GM23338 (cell line): ENCODE measurements at regions not wholly inside any gene's neighbourhood (a gene's known extent, or its start where the extent isn't known, plus 50 kb on each side); places are given as distances from the start of the nearest gene placed in this dataset.

Experiments
- ATAC-seq: fragments of 200-7000 bp; cut with Tn5 transposase; 3 replicates; pipeline ENCODE4 v1.9.1; 2020
- DNase-seq: peaks from one replicate; pipeline ENCODE4 v3.0.0-alpha.2; 2015; ENCODE audit warnings: low spot score
- H2AFZ ChIP-seq: fragments of 200-600 bp; sonication (generic); 2 replicates; pipeline ENCODE4 v1.8.0; 2016; ENCODE audit warnings: antibody characterized with exemption, mild to moderate bottlenecking, moderate library complexity
- H3F3A ChIP-seq: fragments of 200-600 bp; sonication (generic); replicated peaks from 2 replicates; pipeline ENCODE4 v1.8.0; 2017; ENCODE audit warnings: antibody characterized with exemption, mixed run types, low read depth
- H3K27ac ChIP-seq: fragments of 200-600 bp; sonication (generic); 2 replicates; pipeline ENCODE4 v1.6.1; 2016; ENCODE audit warnings: low read depth
- H3K27me3 ChIP-seq: fragments of 200-600 bp; sonication (generic); 2 replicates; pipeline ENCODE4 v1.8.0; 2016; ENCODE audit warnings: mild to moderate bottlenecking, mixed run types, moderate library complexity; ENCODE audit not compliant: insufficient read depth
- H3K36me3 ChIP-seq: fragments of 200-600 bp; sonication (generic); 2 replicates; pipeline ENCODE4 v1.8.0; 2016; ENCODE audit warnings: mild to moderate bottlenecking; ENCODE audit not compliant: insufficient read depth
- H3K4me1 ChIP-seq: fragments of 200-600 bp; sonication (generic); 2 replicates; pipeline ENCODE4 v1.8.0; 2016; ENCODE audit warnings: mild to moderate bottlenecking, moderate library complexity; ENCODE audit not compliant: insufficient read depth
- H3K4me2 ChIP-seq: fragments of 200-600 bp; sonication (generic); 2 replicates; pipeline ENCODE4 v1.7.1; 2017; ENCODE audit warnings: mixed run types
- H3K4me3 ChIP-seq: fragments of 200-600 bp; sonication (generic); 2 replicates; pipeline ENCODE4 v1.6.1; 2016; ENCODE audit warnings: mixed run types
- H3K79me2 ChIP-seq: fragments of 200-600 bp; sonication (generic); replicated peaks from 2 replicates; pipeline ENCODE4 v1.8.0; 2017; ENCODE audit warnings: mild to moderate bottlenecking; ENCODE audit not compliant: insufficient read depth
- H3K9me2 ChIP-seq: fragments of 200-600 bp; sonication (generic); 2 replicates; pipeline ENCODE4 v1.8.0; 2017; ENCODE audit not compliant: insufficient read depth
- H4K20me1 ChIP-seq: fragments of 200-600 bp; sonication (generic); replicated peaks from 2 replicates; pipeline ENCODE4 v1.8.0; 2017; ENCODE audit warnings: mild to moderate bottlenecking; ENCODE audit not compliant: insufficient read depth
- H3K27ac Mint-ChIP-seq: 2 replicates; pipeline ENCODE4 v1.8.0; 2020; ENCODE audit warnings: inconsistent platforms, mild to moderate bottlenecking, moderate library complexity, mixed read lengths
- H3K27me3 Mint-ChIP-seq: 3 replicates; pipeline ENCODE4 v1.8.0; 2022; ENCODE audit warnings: low read depth, mild to moderate bottlenecking, moderate library complexity, mixed read lengths, inconsistent platforms; ENCODE audit not compliant: insufficient read depth, poor library complexity
- H3K36me3 Mint-ChIP-seq: 3 replicates; pipeline ENCODE4 v1.8.0; 2021; ENCODE audit warnings: low read depth, mild to moderate bottlenecking, inconsistent platforms, moderate library complexity, mixed read lengths
- H3K4me1 Mint-ChIP-seq: 3 replicates; pipeline ENCODE4 v1.8.0; 2020; ENCODE audit warnings: mild to moderate bottlenecking, inconsistent platforms, mixed read lengths
- H3K4me3 Mint-ChIP-seq: 3 replicates; pipeline ENCODE4 v1.8.0; 2021; ENCODE audit warnings: moderate library complexity, mild to moderate bottlenecking, inconsistent platforms, mixed read lengths
- H3K9me3 Mint-ChIP-seq: 3 replicates; pipeline ENCODE4 v1.8.0; 2020; ENCODE audit warnings: moderate library complexity, mild to moderate bottlenecking, inconsistent platforms, mixed read lengths
- CREB1 ChIP-seq: fragments of 250-450 bp; sonication (Bioruptor Pico); IDR thresholded peaks from 2 replicates; pipeline ENCODE4 v1.5.0; 2020; ENCODE audit warnings: low read depth, mild to moderate bottlenecking, moderate library complexity
- CTCF ChIP-seq, 2 experiments: fragments of 200-600 bp in 1 of 2; sonication (generic) in 1 of 2; conservative IDR thresholded peaks; 2 replicates each; pipeline versions ENCODE4 v1.5.1 to v1.6.1; 2016 to 2017; ENCODE audit warnings: antibody characterized with exemption in 2 of 2, low read depth in 2 of 2, mild to moderate bottlenecking in 2 of 2, moderate library complexity in 1 of 2
- EZH2 ChIP-seq: fragments of 200-600 bp; sonication (generic); IDR thresholded peaks from one replicate; pipeline ENCODE4 v1.8.0; 2017; ENCODE audit warnings: antibody characterized with exemption, mild to moderate bottlenecking, low read depth; ENCODE audit not compliant: unreplicated experiment
- EZH2phosphoT487 ChIP-seq: fragments of 200-600 bp; sonication (generic); IDR thresholded peaks from one replicate; pipeline ENCODE4 v1.8.1; 2018; ENCODE audit warnings: antibody characterized with exemption; ENCODE audit not compliant: unreplicated experiment
- JUNB ChIP-seq: IDR thresholded peaks from one replicate; pipeline ENCODE4 v1.6.1; 2016; ENCODE audit warnings: antibody characterized with exemption; ENCODE audit not compliant: unreplicated experiment
- NANOG ChIP-seq: IDR thresholded peaks from 2 replicates; pipeline ENCODE4 v1.6.1; 2016; ENCODE audit warnings: antibody characterized with exemption, borderline replicate concordance
- POLR2AphosphoS5 ChIP-seq: IDR thresholded peaks from 2 replicates; pipeline ENCODE4 v1.6.1; 2016; ENCODE audit warnings: antibody characterized with exemption, low read depth
- REST ChIP-seq: IDR thresholded peaks from one replicate; pipeline ENCODE4 v1.6.1; 2018; ENCODE audit warnings: antibody characterized with exemption; ENCODE audit not compliant: unreplicated experiment
- STAT1 ChIP-seq: IDR thresholded peaks from one replicate; pipeline ENCODE4 v1.6.1; 2016; ENCODE audit warnings: antibody characterized with exemption; ENCODE audit not compliant: unreplicated experiment
- ZNF114 ChIP-seq: fragments of 250-450 bp; sonication (Bioruptor Pico); IDR thresholded peaks from 2 replicates; pipeline ENCODE4 v1.5.0; 2020; ENCODE audit warnings: mild to moderate bottlenecking, moderate library complexity
- ZNF331 ChIP-seq: fragments of 250-450 bp; sonication (Bioruptor Pico); IDR thresholded peaks from 2 replicates; pipeline ENCODE4 v1.5.0; 2020; ENCODE audit warnings: low read depth, mild to moderate bottlenecking, moderate library complexity
- ZNF462 ChIP-seq: fragments of 250-450 bp; sonication (Bioruptor Pico); IDR thresholded peaks from 2 replicates; pipeline ENCODE4 v1.5.0; 2020; ENCODE audit warnings: mild to moderate bottlenecking, moderate library complexity

GRCh38 chrX:104335756-104336155 is 81.0 kb upstream of the ESX1 start (continued):
- TF ChIP-seq CTCF (conservative IDR thresholded peaks at IDR 0.05; ENCODE audit: low read depth in 2 of 2) (no peak), REST (no peak), EZH2phosphoT487 (no peak), EZH2 (no peak), ZNF331 (CRISPR knock-in tag) (no peak), NANOG (no peak), JUNB (no peak), STAT1 (no peak), CREB1 (CRISPR knock-in tag) (no peak)

GRCh38 chrX:104334971-104335370 is 80.2 kb upstream of the ESX1 start:
- H3K4me2 ChIP-seq = no peak overlapping the region
- H3K4me1 ChIP-seq = no peaks in the 10 kb centered on the region
- no peaks in the 10 kb centered on the region for H4K20me1 ChIP-seq
- no peaks in the 10 kb centered on the region for H3K36me3 ChIP-seq
- Mint-ChIP-seq H3K36me3 (no peaks in the 10 kb centered on the region), H3K4me1 (no peaks in the 10 kb centered on the region), H3K27me3 (no peaks in the 10 kb centered on the region), H3K27ac (no peak overlapping the region), H3K9me3 (no peaks in the 10 kb centered on the region), H3K4me3 (no peak overlapping the region)
- no peak overlapping the region for H3K27ac ChIP-seq
- H3K27me3 ChIP-seq = no peaks in the 10 kb centered on the region
- DNase-seq = no peak
- no peak for TF ChIP-seq ZNF331 (CRISPR knock-in tag)
- no peak for TF ChIP-seq ZNF114 (CRISPR knock-in tag)
- no peak for TF ChIP-seq ZNF462
- no peak for TF ChIP-seq JUNB
- no peak for TF ChIP-seq POLR2AphosphoS5
- TF ChIP-seq STAT1 = no peak
- TF ChIP-seq NANOG = no peak
- TF ChIP-seq CREB1 (CRISPR knock-in tag) = no peak
- no peak for ATAC-seq
- no peak overlapping the region for H3K4me3 ChIP-seq
- H3K79me2 ChIP-seq = no peaks in the 10 kb centered on the region
- H3K9me2 ChIP-seq = no peaks in the 10 kb centered on the region
- no peaks in the 10 kb centered on the region for H3F3A ChIP-seq
- H2AFZ ChIP-seq = no peak overlapping the region
